Ishikawa (cell line): ENCODE measurements at regions not wholly inside any gene's neighbourhood (a gene's known extent, or its start where the extent isn't known, plus 50 kb on each side); places are given as distances from the start of the nearest gene placed in this dataset.

Source experiments
- CEBPB ChIP-seq: IDR thresholded peaks from 2 replicates; pipeline ENCODE4 v1.6.1; 2012
- EGR1 ChIP-seq: IDR thresholded peaks from 2 replicates; pipeline ENCODE4 v1.6.1; 2012
- EP300 ChIP-seq: IDR thresholded peaks from 2 replicates; pipeline ENCODE4 v1.6.1; 2012; ENCODE audit warnings: borderline replicate concordance
- TCF12 ChIP-seq: IDR thresholded peaks from 2 replicates; pipeline ENCODE4 v1.6.1; 2012; ENCODE audit warnings: low read depth
- TEAD4 ChIP-seq: IDR thresholded peaks from 2 replicates; pipeline ENCODE4 v1.6.1; 2012
- USF1 ChIP-seq: IDR thresholded peaks from 2 replicates; pipeline ENCODE4 v1.6.1; 2012
- YY1 ChIP-seq: IDR thresholded peaks from 2 replicates; pipeline ENCODE4 v1.6.1; 2012; ENCODE audit warnings: low read depth

DNA sequence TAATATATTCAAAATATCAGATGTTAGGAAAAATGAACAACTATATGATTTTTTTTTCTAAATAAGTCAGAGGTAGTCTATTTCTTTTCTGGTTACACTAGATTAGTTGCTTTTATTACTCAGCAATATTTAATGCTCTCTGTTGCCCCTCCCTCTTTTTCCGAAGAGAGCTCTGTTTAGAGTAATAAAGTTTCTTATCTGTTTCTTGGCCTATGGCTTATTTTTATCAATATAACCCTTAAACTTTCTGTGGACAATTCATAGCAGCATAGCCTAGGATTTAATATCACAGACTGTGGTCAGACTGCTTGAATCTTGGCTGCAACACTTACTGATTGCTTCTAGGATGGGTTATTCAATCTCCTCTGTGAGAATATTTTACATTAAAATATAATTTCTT, 2315.4 kb upstream of the AGA start:
- no peak for TF ChIP-seq EP300
- TF ChIP-seq USF1: no peak
- TF ChIP-seq YY1: no peak
- TF ChIP-seq CEBPB: no peak
- no peak for TF ChIP-seq TCF12
- TF ChIP-seq EGR1: no peak
- TF ChIP-seq TEAD4: no peak
